Astrocyte (in vitro differentiated cells and primary cell): ENCODE measurements at regions not wholly inside any gene's neighbourhood (a gene's known extent, or its start where the extent isn't known, plus 50 kb on each side); places are given as distances from the start of the nearest gene placed in this dataset.

Experiments
- DNase-seq: peaks from one replicate; pipeline ENCODE4 v3.0.0-alpha.2; 2010; ENCODE audit warnings: low read depth
- FAIRE-seq: peaks from 2 replicates; lab custom pipeline; 2011; peaks lifted over from hg19 to GRCh38; lab: Jason Lieb, UNC
- H2AFZ ChIP-seq: 2 replicates; pipeline ENCODE4 v1.6.0; 2012; ENCODE audit warnings: low read depth, low read length, inconsistent platforms
- H3K27ac ChIP-seq: 2 replicates; pipeline ENCODE4 v1.5.1; 2011; ENCODE audit warnings: low read depth, low read length, inconsistent platforms
- H3K27me3 ChIP-seq: 2 replicates; pipeline ENCODE4 v1.6.0; 2011; ENCODE audit warnings: low read length, inconsistent platforms; ENCODE audit not compliant: insufficient read depth
- H3K36me3 ChIP-seq: 2 replicates; pipeline ENCODE4 v1.5.1; 2011; ENCODE audit warnings: low read length, inconsistent platforms; ENCODE audit not compliant: insufficient read depth
- H3K4me1 ChIP-seq: 2 replicates; pipeline ENCODE4 v1.5.1; 2011; ENCODE audit warnings: low read length, inconsistent platforms; ENCODE audit not compliant: insufficient read depth
- H3K4me2 ChIP-seq: 2 replicates; pipeline ENCODE4 v1.6.0; 2012; ENCODE audit warnings: low read length, inconsistent platforms
- H3K4me3 ChIP-seq: 2 replicates; pipeline ENCODE4 v1.5.1; 2011; ENCODE audit warnings: low read depth, mild to moderate bottlenecking, low read length, inconsistent platforms; ENCODE audit not compliant: insufficient read depth
- H3K79me2 ChIP-seq: 2 replicates; pipeline ENCODE4 v1.6.0; 2012; ENCODE audit warnings: mild to moderate bottlenecking, low read length, inconsistent platforms; ENCODE audit not compliant: insufficient read depth
- H3K9ac ChIP-seq: 2 replicates; pipeline ENCODE4 v1.6.0; 2012; ENCODE audit warnings: mild to moderate bottlenecking, low read length, inconsistent platforms
- H3K9me3 ChIP-seq: 2 replicates; pipeline ENCODE4 v1.5.1; 2012; ENCODE audit warnings: low read depth, mild to moderate bottlenecking, low read length, inconsistent platforms; ENCODE audit not compliant: insufficient read depth
- H4K20me1 ChIP-seq: 2 replicates; pipeline ENCODE4 v1.6.0; 2012; ENCODE audit warnings: low read length, inconsistent platforms; ENCODE audit not compliant: insufficient read depth
- H3K27ac Mint-ChIP-seq: one replicate; pipeline ENCODE4 v1.8.0; 2021; ENCODE audit warnings: mild to moderate bottlenecking, mixed read lengths; ENCODE audit not compliant: unreplicated experiment
- H3K27me3 Mint-ChIP-seq: one replicate; pipeline ENCODE4 v1.8.0; 2021; ENCODE audit warnings: low read depth, mixed read lengths; ENCODE audit not compliant: unreplicated experiment
- H3K36me3 Mint-ChIP-seq: one replicate; pipeline ENCODE4 v1.8.0; 2021; ENCODE audit warnings: low read depth, mixed read lengths; ENCODE audit not compliant: unreplicated experiment
- H3K4me1 Mint-ChIP-seq: one replicate; pipeline ENCODE4 v1.8.0; 2021; ENCODE audit warnings: low read depth, mixed read lengths; ENCODE audit not compliant: unreplicated experiment
- H3K4me3 Mint-ChIP-seq: one replicate; pipeline ENCODE4 v1.8.0; 2021; ENCODE audit warnings: mild to moderate bottlenecking, moderate library complexity, mixed read lengths; ENCODE audit not compliant: unreplicated experiment
- H3K9me3 Mint-ChIP-seq: one replicate; pipeline ENCODE4 v1.8.0; 2021; ENCODE audit warnings: mild to moderate bottlenecking, mixed read lengths; ENCODE audit not compliant: unreplicated experiment
- CTCF ChIP-seq: IDR thresholded peaks from 2 replicates; pipeline ENCODE4 v1.5.1; 2011; ENCODE audit warnings: low read depth, mild to moderate bottlenecking, inconsistent platforms, low read length, moderate library complexity; ENCODE audit not compliant: insufficient read depth
- EZH2 ChIP-seq: IDR thresholded peaks from 2 replicates; pipeline ENCODE4 v1.6.1; 2012; ENCODE audit warnings: mild to moderate bottlenecking, low read length, inconsistent platforms; ENCODE audit not compliant: insufficient read depth

GRCh38 chr17:77771145-77771544, 187.4 kb upstream of the TNRC6C start:
- peak overlapping the region; percentile 47 for H3K27ac ChIP-seq
- peak overlapping the region; percentile 80 for H3K27ac Mint-ChIP-seq
- no peaks in the 10 kb centered on the region for H3K36me3 ChIP-seq
- H4K20me1 ChIP-seq = no peaks in the 10 kb centered on the region
- no peaks in the 10 kb centered on the region for H3K9me3 Mint-ChIP-seq
- H3K9ac ChIP-seq = peak overlapping the region; percentile 53
- H3K4me3 Mint-ChIP-seq = no peak overlapping the region
- TF ChIP-seq CTCF (no peak), EZH2 (no peak)
- H3K4me2 ChIP-seq = peak overlapping the region; percentile 39
- no peak overlapping the region for H2AFZ ChIP-seq
- no peaks in the 10 kb centered on the region for H3K79me2 ChIP-seq
- no peak for FAIRE-seq
- H3K4me3 ChIP-seq = no peak overlapping the region
- H3K36me3 Mint-ChIP-seq = no peaks in the 10 kb centered on the region
- H3K4me1 ChIP-seq = peaks cover 18% of the 10 kb centered on the region
- H3K27me3 ChIP-seq = peaks cover 13% of the 10 kb centered on the region
- H3K27me3 Mint-ChIP-seq = peaks cover 49% of the 10 kb centered on the region
- DNase-seq = no peak
- H3K9me3 ChIP-seq = no peaks in the 10 kb centered on the region
- peaks cover 19% of the 10 kb centered on the region for H3K4me1 Mint-ChIP-seq

- Histone ChIP-seq H3K27ac (no peak overlapping the region), H3K27me3 (peaks cover 13% of the 10 kb centered on the region), H3K9me3 (no peaks in the 10 kb centered on the region), H4K20me1 (no peaks in the 10 kb centered on the region), H3K4me3 (no peak overlapping the region), H2AFZ (no peak overlapping the region), H3K36me3 (no peaks in the 10 kb centered on the region), H3K79me2 (no peaks in the 10 kb centered on the region), H3K9ac (peak overlapping the region; percentile 53), H3K4me2 (no peak overlapping the region), H3K4me1 (peaks cover 18% of the 10 kb centered on the region)
- Mint-ChIP-seq H3K4me1 (peaks cover 19% of the 10 kb centered on the region), H3K4me3 (no peak overlapping the region), H3K36me3 (no peaks in the 10 kb centered on the region), H3K27me3 (peaks cover 46% of the 10 kb centered on the region), H3K9me3 (no peaks in the 10 kb centered on the region), H3K27ac (no peak overlapping the region)
- FAIRE-seq (no peak), DNase-seq (no peak)
- no peak for TF ChIP-seq EZH2
- no peak for TF ChIP-seq CTCF
These were observed 186.9 kb upstream of the TNRC6C start for GRCh38 chr17:77771587-77771986.

DNA sequence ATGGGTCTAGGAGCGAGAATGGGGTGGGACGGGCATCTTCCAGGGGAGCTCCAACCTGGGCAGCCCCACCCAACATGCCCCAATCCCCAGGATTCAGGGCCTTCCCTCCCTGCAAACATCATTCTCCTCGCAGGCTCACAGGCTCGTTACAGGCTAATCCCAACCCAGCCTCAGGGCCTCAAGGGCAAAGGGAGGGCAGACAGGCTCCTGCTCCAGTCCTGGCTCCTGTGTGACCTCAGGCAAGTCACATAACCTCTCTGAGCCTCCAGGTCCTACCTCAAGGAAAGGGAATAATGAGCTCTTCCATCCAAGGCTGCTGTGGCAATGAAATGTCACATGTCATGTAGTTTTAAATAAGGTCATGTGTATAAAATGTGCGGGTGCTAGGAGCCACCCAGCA, 186.5 kb upstream of the TNRC6C start:
- Mint-ChIP-seq H3K27ac (peak overlapping the region; percentile 86), H3K36me3 (no peaks in the 10 kb centered on the region), H3K27me3 (peaks cover 42% of the 10 kb centered on the region), H3K4me1 (peaks cover 19% of the 10 kb centered on the region), H3K9me3 (no peaks in the 10 kb centered on the region), H3K4me3 (no peak overlapping the region)
- H3K4me3 ChIP-seq = no peak overlapping the region
- FAIRE-seq = no peak
- H3K4me1 ChIP-seq = peaks cover 18% of the 10 kb centered on the region
- TF ChIP-seq CTCF (no peak), EZH2 (no peak)
- H3K27ac ChIP-seq = no peak overlapping the region
- peak overlapping the region; percentile 44 for H3K9ac ChIP-seq
- no peak overlapping the region for H3K4me2 ChIP-seq
- H3K79me2 ChIP-seq = no peaks in the 10 kb centered on the region
- no peaks in the 10 kb centered on the region for H3K36me3 ChIP-seq
- no peaks in the 10 kb centered on the region for H3K9me3 ChIP-seq
- no peak overlapping the region for H2AFZ ChIP-seq
- H3K27me3 ChIP-seq = peaks cover 11% of the 10 kb centered on the region
- DNase-seq = no peak
- no peaks in the 10 kb centered on the region for H4K20me1 ChIP-seq
